GM12875 (cell line): ENCODE measurements at regions not wholly inside any gene's neighbourhood (a gene's known extent, or its start where the extent isn't known, plus 50 kb on each side); places are given as distances from the start of the nearest gene placed in this dataset.
"Not testable (repeated sequence)": the region's sequence is repeated elsewhere in the genome, so short reads cannot be mapped to it uniquely, and the experiment has no call there.

Experiments
- H3K4me3 ChIP-seq: one replicate; pipeline ENCODE4 v1.5.1; 2011; ENCODE audit warnings: low read depth, low read length, control low read depth
- CTCF ChIP-seq: IDR thresholded peaks from 2 replicates; pipeline ENCODE4 v1.5.1; 2011; ENCODE audit warnings: low read depth, mild to moderate bottlenecking, control low read depth, inconsistent platforms, low read length, moderate library complexity, borderline replicate concordance; ENCODE audit not compliant: insufficient read depth

GRCh38 chr4:165548702-165549101 lies 169.9 kb downstream of the CPE start:
- H3K4me3 ChIP-seq = no peak overlapping the region
- no peak for TF ChIP-seq CTCF

GRCh38 chr4:165553221-165553810 lies 174.5 kb downstream of the CPE start:
- H3K4me3 ChIP-seq = no peak overlapping the region
- TF ChIP-seq CTCF = no peak

DNA sequence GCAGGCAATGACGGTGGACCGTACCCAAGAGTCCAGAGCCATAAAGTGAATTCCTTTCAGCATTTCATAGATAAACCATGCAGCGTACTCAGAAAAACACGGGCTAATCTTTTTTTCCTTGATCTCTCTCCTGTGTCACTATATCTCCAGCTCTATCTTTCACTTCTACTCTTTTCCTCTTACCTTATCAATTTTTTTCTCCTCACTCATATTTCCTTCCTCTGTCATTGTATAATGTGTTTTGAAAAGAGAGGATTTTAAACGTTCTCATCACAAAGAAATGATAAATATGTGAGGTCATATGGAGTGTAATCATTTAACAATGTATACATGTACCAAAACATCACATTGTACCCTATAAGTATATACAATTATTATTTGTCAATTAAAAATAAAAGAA lies 176.5 kb downstream of the CPE start:
- no peak for TF ChIP-seq CTCF

GRCh38 chr4:165556383-165556782 lies 177.6 kb downstream of the CPE start:
- no peak for TF ChIP-seq CTCF
- no peak overlapping the region for H3K4me3 ChIP-seq

More for the DNA sequence above, 176.5 kb downstream of the CPE start:
- no peak overlapping the region for H3K4me3 ChIP-seq

GRCh38 chr4:165560941-165561340 lies 182.1 kb downstream of the CPE start:
- TF ChIP-seq CTCF = no peak
- H3K4me3 ChIP-seq = no peak overlapping the region

DNA sequence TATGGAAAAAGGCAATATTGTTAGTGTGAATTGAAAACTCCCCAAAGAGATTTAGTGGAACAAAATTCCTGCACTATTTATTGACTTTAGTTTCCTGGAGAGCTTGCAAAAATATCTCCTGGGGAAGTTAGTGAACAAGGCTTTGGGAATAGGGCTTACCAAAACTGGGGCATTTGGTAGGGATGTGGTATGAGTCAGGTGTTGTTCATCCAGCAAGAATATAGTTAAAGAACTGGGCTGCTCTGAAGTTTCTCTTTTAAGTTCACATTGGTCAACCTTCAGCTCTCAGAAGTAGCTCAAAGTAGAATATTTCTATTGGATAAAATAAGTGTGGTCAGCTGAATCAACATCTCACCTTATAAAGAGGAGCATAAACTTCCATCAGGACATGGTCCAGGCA lies 185.0 kb downstream of the CPE start:
- no peak for TF ChIP-seq CTCF
- no peak overlapping the region for H3K4me3 ChIP-seq

DNA sequence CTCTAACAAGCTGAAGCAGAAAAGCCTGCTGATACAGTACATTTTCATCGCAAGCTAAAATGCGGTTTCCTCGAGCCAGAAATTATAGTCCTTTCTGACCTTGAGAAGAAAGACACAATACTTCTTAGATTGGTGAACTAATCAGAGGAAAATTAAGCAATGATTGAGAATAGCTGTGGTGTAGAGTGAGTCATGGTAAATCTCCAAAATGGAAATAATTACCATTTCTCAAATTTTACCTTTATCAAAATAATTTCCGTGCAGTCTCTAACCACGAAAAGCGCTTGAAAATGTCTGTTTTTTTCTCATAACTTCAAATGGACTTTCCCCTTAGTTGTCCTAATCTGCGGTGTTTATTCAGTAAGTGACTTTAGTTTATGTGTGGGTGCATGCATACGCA lies 190.2 kb downstream of the CPE start:
- H3K4me3 ChIP-seq = no peak overlapping the region
- no peak for TF ChIP-seq CTCF

DNA sequence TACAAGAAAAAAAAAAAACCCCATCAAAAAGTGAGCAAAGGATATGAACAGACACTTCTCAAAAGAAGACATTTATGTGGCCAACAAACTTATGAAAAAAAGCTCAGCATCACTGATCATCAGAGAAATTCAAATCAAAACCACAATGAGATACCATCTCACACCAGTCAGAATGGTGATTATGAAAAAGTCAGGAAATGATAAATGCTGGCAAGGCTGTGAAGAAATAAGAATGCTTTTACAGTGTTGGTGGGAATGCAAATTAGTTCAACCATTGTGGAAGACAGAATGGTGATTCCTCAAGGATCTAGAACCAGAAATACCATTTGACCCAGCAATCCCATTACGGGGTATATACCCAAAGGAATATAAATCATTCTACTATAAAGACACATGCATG lies 192.7 kb downstream of the CPE start:
- H3K4me3 ChIP-seq = not testable (repeated sequence)
